ENCODE measurements at regions not wholly inside any gene's neighbourhood (a gene's known extent, or its start where the extent isn't known, plus 50 kb on each side); places are given as distances from the start of the nearest gene placed in this dataset.

- DNase-seq (ENCODE audit: low spot score): no peak
Observed at GRCh38 chr6:15077961-15078360, 167.9 kb upstream of the JARID2 start.

GRCh38 chr6:15079288-15079817, 166.5 kb upstream of the JARID2 start:
- no peak for DNase-seq (ENCODE audit: low spot score)

- no peak for DNase-seq (ENCODE audit: low spot score)
Observed at GRCh38 chr6:15080895-15081294, 165.0 kb upstream of the JARID2 start.

- no peak for DNase-seq (ENCODE audit: low spot score)
Observed at GRCh38 chr6:15081447-15081846, 164.4 kb upstream of the JARID2 start.

GRCh38 chr6:15082708-15083107, 163.2 kb upstream of the JARID2 start:
- DNase-seq (ENCODE audit: low spot score): no peak

GRCh38 chr6:15086348-15087158, 159.3 kb upstream of the JARID2 start:
- DNase-seq (ENCODE audit: low spot score): no peak

GRCh38 chr6:15087186-15087589, 158.7 kb upstream of the JARID2 start:
- no peak for DNase-seq (ENCODE audit: low spot score)

GRCh38 chr6:15088904-15089568, 156.8 kb upstream of the JARID2 start:
- peak; percentile 91 for DNase-seq (ENCODE audit: low spot score)

GRCh38 chr6:15089569-15090144, 156.2 kb upstream of the JARID2 start:
- DNase-seq (ENCODE audit: low spot score): peak; percentile 94

- DNase-seq (ENCODE audit: low spot score): peak; percentile 72
Observed at GRCh38 chr6:15090145-15090579, 155.7 kb upstream of the JARID2 start.

- no peak for DNase-seq (ENCODE audit: low spot score)
Observed at GRCh38 chr6:15090745-15091384, 155.0 kb upstream of the JARID2 start.

- DNase-seq (ENCODE audit: low spot score): no peak
Observed at GRCh38 chr6:15096894-15097837, 148.7 kb upstream of the JARID2 start.

- no peak for DNase-seq (ENCODE audit: low spot score)
Observed at GRCh38 chr6:15101130-15101529, 144.7 kb upstream of the JARID2 start.

- no peak for DNase-seq (ENCODE audit: low spot score)
Observed at GRCh38 chr6:15102241-15102640, 143.6 kb upstream of the JARID2 start.

GRCh38 chr6:15106958-15107643, 138.8 kb upstream of the JARID2 start:
- DNase-seq (ENCODE audit: low spot score): no peak

- DNase-seq (ENCODE audit: low spot score): no peak
Observed at GRCh38 chr6:15107644-15108382, 138.1 kb upstream of the JARID2 start.

GRCh38 chr6:15108383-15108715, 137.5 kb upstream of the JARID2 start:
- DNase-seq (ENCODE audit: low spot score): no peak

- DNase-seq (ENCODE audit: low spot score): no peak
Observed at GRCh38 chr6:15109338-15110090, 136.4 kb upstream of the JARID2 start.
